ENCODE measurements at regions not wholly inside any gene's neighbourhood (a gene's known extent, or its start where the extent isn't known, plus 50 kb on each side); places are given as distances from the start of the nearest gene placed in this dataset.

- TF ChIP-seq CTCF (IDR thresholded peaks at IDR 0.05; ENCODE audit: low read length, missing control alignments), result no peak
- no peak for DNase-seq (ENCODE audit: low read depth)
- H3K4me3 ChIP-seq (replicated peaks; ENCODE audit: low read depth, low read length), result no peak overlapping the region
Observed at GRCh38 chr11:71383461-71383860, 64.7 kb downstream of the DHCR7 start.

GRCh38 chr11:71381781-71382505 lies 66.2 kb downstream of the DHCR7 start:
- H3K4me3 ChIP-seq (replicated peaks; ENCODE audit: low read depth, low read length), result no peak overlapping the region
- no peak for TF ChIP-seq CTCF (IDR thresholded peaks at IDR 0.05; ENCODE audit: low read length, missing control alignments)
- DNase-seq (ENCODE audit: low read depth), result no peak

- no peak for DNase-seq (ENCODE audit: low read depth)
- TF ChIP-seq CTCF (IDR thresholded peaks at IDR 0.05; ENCODE audit: low read length, missing control alignments), result no peak
- no peak overlapping the region for H3K4me3 ChIP-seq (replicated peaks; ENCODE audit: low read depth, low read length)
Observed at GRCh38 chr11:71379701-71380100, 68.5 kb downstream of the DHCR7 start.

- DNase-seq (ENCODE audit: low read depth), result no peak
- TF ChIP-seq CTCF (IDR thresholded peaks at IDR 0.05; ENCODE audit: low read length, missing control alignments), result no peak
- no peak overlapping the region for H3K4me3 ChIP-seq (replicated peaks; ENCODE audit: low read depth, low read length)
Observed at GRCh38 chr11:71373791-71374454, 74.3 kb downstream of the DHCR7 start.

GRCh38 chr11:71372693-71373657 lies 75.2 kb downstream of the DHCR7 start:
- TF ChIP-seq CTCF (IDR thresholded peaks at IDR 0.05; ENCODE audit: low read length, missing control alignments), result peak; percentile 30
- peak; percentile 29 for DNase-seq (ENCODE audit: low read depth)
- H3K4me3 ChIP-seq (replicated peaks; ENCODE audit: low read depth, low read length), result no peak overlapping the region

GRCh38 chr11:71371674-71372069 lies 76.5 kb downstream of the DHCR7 start:
- H3K4me3 ChIP-seq (replicated peaks; ENCODE audit: low read depth, low read length), result no peak overlapping the region
- no peak for DNase-seq (ENCODE audit: low read depth)
- no peak for TF ChIP-seq CTCF (IDR thresholded peaks at IDR 0.05; ENCODE audit: low read length, missing control alignments)

Data from fibroblast of pulmonary artery (primary cell).